Neural cell (in vitro differentiated cells): ENCODE measurements at regions not wholly inside any gene's neighbourhood (a gene's known extent, or its start where the extent isn't known, plus 50 kb on each side); places are given as distances from the start of the nearest gene placed in this dataset.

Experiments used
- CTCF ChIP-seq: fragments of 450-650 bp; IDR thresholded peaks from 2 replicates; pipeline ENCODE4 v1.5.1; 2014; ENCODE audit warnings: antibody characterized with exemption, mild to moderate bottlenecking, moderate library complexity; ENCODE audit not compliant: poor library complexity, severe bottlenecking
- EP300 ChIP-seq: fragments of 450-650 bp; conservative IDR thresholded peaks from 2 replicates; pipeline ENCODE4 v1.6.1; 2014; ENCODE audit warnings: antibody characterized with exemption, mild to moderate bottlenecking, moderate library complexity; ENCODE audit not compliant: poor library complexity, severe bottlenecking
- EZH2 ChIP-seq: fragments of 200-600, 300-800 bp; shearing (Covaris generic), sonication (generic); IDR thresholded peaks from 2 replicates; pipeline ENCODE4 v1.6.1; 2014; ENCODE audit warnings: antibody characterized with exemption, low read length, borderline replicate concordance, mild to moderate bottlenecking; ENCODE audit not compliant: insufficient read depth, poor library complexity, severe bottlenecking
- POLR2AphosphoS5 ChIP-seq: IDR thresholded peaks from 2 replicates; pipeline ENCODE4 v1.6.1; 2012
- RAD21 ChIP-seq: fragments of 450-650 bp; conservative IDR thresholded peaks from 2 replicates; pipeline ENCODE4 v1.6.1; 2014; ENCODE audit warnings: antibody characterized with exemption, mild to moderate bottlenecking, moderate library complexity
- REST ChIP-seq: IDR thresholded peaks from 2 replicates; pipeline ENCODE4 v1.6.1; 2012; ENCODE audit warnings: borderline replicate concordance
- TAF1 ChIP-seq: IDR thresholded peaks from 2 replicates; pipeline ENCODE4 v1.6.1; 2012; ENCODE audit warnings: low read depth

- TF ChIP-seq CTCF (no peak), POLR2AphosphoS5 (no peak), EZH2 (no peak), TAF1 (no peak), EP300 (no peak), REST (no peak), RAD21 (no peak)
These were observed 57.9 kb downstream of the FOXL3 start for GRCh38 chr7:347644-348479.
